ENCODE measurements at regions not wholly inside any gene's neighbourhood (a gene's known extent, or its start where the extent isn't known, plus 50 kb on each side); places are given as distances from the start of the nearest gene placed in this dataset.
"Not testable (repeated sequence)": the region's sequence is repeated elsewhere in the genome, so short reads cannot be mapped to it uniquely, and the experiment has no call there.

GRCh38 chr7:130946114-130946513, 212.1 kb upstream of the KLF14 start:
- no peak for DNase-seq (ENCODE audit: low spot score)

DNA sequence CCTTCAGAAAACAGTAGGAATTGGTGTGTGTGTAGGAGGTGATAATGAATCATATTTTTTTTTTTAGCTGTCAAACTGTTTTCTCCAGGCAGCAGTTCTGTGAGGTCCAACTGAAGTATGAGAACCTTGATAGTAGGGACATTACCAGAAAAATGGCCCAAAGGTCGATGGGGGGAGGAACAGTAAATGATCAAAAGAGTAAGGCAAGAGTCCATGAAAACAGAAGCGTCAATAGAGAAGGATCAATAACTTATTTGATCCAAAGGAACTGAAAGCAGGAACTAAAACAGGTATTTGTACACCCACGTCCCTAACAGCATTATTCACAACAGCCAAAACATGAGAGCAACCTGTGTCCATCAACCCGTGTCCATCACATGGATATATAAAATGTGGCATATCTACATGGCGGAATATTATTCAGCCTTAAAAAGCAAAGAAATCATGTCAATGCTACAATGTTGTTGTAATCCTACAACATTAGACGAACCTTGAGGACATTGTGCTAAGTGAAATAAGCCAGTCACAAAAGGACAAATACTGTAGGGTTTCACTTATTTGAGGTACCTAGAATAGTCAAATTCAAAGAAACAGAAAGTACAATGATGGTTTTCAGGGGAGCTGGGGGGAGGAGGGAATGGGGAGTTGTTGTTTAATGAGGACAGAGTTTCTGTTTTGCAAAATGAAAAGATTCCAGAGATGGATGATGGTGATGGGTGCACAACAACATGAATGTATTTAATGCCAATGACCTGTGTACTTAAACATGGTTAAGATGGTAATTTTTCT, 214.0 kb upstream of the KLF14 start:
- no peak for DNase-seq (ENCODE audit: low spot score)

DNA sequence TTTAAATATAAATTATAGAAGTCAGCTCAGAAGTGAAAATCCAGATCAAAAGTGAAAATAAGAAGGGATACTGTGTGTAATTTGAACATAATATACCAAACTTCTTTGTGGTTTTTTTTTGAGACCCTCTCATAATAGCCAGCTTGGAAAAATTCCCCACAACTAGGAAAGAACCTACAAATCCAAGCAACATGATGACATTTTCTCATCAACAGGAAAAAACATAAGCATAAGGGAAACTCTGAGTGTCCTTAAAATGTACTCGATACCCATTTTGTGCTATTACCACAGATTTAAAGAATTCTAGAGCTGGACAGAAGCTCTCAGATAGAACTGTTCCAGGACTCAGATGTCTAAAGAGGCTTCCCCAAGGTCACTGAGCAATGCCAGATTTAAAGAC, 214.8 kb upstream of the KLF14 start:
- DNase-seq (ENCODE audit: low spot score): no peak

- no peak for DNase-seq (ENCODE audit: low spot score)
Measured at GRCh38 chr7:130949550-130949949, 215.5 kb upstream of the KLF14 start.

DNA sequence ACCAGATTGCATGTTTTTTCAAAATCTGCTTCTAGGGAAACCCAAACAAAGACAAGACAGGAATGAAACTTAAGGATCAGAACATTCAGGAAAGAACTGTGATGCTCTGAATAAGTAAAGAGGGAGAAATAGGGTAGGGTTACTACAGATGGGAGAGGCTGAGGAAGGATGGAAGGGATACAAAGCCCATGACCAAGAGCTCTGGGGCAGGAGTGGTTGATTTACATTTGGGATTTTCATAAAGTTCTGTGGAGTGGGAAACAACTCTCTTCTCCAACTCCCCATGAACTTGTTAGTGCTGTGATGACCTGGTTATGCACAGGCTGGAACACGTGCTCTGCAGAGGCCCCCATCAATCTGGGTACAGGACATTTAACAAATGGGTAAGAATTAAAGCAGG, 216.0 kb upstream of the KLF14 start:
- no peak for DNase-seq (ENCODE audit: low spot score)

- DNase-seq (ENCODE audit: low spot score): no peak
Measured at GRCh38 chr7:130950741-130951140, 216.7 kb upstream of the KLF14 start.

DNA sequence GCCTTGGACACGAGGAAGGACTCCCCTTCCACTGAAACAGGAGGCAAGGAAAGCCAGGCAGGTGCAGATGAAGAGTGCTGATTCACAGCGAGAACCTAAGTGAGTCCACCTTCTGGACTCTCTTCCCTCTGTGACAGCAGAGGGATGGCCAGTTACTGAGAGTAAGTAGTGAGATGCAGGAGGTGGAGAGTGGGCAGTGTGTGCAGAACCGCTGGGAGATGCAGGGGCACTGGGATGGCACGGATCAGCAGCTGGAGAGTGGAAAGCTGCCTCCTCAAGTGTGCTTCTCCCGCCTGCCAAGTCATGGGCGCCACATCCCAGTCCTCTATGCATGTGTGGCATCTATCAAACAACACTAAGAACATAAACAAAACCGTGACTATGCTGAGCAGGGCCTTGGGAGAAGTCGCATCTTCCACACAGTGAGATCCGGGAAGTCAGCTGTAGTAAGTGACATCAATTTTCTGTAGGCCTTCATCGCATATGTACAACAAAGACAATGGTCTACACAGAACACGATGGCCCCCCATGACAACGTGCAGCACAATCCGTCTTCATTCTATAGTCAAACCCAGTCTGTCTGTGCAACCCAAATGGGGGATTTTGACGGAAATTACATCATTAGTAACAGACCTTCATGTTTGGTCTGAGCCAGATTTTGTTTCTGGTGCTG, 217.4 kb upstream of the KLF14 start:
- no peak for DNase-seq (ENCODE audit: low spot score)

DNA sequence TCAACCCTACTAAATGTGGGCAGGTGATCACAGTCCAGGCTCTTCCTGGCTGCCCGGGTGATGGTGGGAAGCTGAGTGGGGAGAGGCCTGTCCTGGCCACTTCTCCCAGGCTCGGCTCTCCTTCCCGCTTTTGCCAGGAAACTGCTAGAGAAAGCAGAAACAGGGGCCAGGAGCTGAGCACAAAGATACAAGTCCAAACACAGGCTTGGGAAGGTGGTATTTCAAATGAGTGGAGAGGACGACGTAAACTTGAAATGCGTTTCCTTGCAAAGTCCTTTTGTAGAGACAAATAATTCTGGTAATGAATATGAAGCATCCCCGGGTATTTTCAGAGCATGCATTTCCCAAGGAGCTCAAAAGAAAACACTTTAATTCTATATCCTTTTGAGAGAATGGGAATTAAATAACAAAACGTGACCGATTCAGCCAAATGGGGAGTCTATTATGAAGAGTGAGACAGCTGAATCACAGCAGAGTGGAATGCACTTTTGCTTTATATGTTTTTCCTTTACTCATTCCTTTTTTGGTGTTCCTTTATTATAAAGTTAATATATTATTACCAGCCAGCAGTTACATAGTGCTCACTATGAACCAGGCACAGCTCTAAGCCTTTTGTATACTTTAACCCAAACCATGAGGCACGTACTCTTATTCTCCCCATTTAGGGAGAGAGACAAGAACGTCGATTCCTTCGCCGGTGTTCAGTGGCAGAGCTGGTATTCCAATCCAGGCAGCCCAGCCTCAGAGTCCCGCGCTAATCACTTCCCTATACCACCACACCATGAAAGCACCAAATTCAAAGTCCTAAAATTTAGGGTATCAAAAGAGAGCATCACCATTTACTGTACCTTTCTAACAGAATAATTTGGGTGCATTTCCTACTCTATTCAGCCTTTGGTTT, 218.2 kb upstream of the KLF14 start:
- DNase-seq (ENCODE audit: low spot score): no peak

- no peak for DNase-seq (ENCODE audit: low spot score)
Measured at GRCh38 chr7:130953196-130953595, 219.2 kb upstream of the KLF14 start.

DNA sequence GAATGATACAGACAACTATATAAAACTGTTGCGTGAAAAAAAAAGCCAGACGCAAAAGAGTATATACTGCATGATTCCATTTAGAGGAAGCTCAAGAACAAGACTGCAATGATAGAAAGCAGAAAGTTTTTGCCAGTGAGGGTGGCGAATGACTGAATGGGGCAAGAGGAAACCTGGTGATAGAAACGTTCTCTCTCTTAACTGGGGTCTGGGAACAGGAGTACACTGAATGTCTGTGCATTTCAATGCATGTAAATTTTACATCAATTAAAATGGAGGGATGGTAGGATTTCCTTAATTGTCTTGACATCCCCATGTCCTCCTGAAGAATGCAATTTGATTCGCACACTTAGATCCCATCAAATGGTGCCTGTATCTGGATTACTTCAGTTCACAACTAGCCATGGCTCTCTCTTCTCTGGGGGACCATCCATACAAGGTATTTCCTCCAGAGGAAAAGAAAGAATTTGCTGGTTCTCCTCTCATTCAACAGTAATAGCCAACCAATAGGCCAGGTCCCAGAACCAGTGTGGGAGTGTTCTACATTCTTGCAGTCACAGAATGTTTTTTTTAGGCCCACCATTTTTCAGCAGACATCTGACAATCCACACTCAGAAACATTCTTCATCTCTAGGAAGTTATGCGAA, 221.0 kb upstream of the KLF14 start:
- DNase-seq (ENCODE audit: low spot score): no peak

DNA sequence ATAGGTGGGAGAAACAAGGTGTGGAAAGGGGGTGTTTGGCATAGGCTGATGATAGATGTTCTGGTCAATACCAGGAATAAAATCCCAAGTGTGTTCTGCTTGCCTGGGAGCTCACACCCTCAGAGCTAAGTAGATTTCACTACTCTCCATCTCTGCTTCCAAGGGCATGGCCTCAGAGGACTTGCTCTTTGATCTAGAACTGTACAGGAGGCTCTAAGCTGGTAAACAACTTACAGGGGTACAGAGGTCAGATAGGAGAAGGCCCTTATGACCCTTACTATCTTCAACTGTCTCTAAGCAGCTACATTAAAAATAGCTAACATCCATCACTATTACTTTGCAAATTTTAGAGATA, 221.5 kb upstream of the KLF14 start:
- no peak for DNase-seq (ENCODE audit: low spot score)

GRCh38 chr7:130956417-130957136, 222.6 kb upstream of the KLF14 start:
- DNase-seq (ENCODE audit: low spot score): no peak

- DNase-seq (ENCODE audit: low spot score): no peak
Measured at GRCh38 chr7:130957137-130957513, 223.1 kb upstream of the KLF14 start.

DNA sequence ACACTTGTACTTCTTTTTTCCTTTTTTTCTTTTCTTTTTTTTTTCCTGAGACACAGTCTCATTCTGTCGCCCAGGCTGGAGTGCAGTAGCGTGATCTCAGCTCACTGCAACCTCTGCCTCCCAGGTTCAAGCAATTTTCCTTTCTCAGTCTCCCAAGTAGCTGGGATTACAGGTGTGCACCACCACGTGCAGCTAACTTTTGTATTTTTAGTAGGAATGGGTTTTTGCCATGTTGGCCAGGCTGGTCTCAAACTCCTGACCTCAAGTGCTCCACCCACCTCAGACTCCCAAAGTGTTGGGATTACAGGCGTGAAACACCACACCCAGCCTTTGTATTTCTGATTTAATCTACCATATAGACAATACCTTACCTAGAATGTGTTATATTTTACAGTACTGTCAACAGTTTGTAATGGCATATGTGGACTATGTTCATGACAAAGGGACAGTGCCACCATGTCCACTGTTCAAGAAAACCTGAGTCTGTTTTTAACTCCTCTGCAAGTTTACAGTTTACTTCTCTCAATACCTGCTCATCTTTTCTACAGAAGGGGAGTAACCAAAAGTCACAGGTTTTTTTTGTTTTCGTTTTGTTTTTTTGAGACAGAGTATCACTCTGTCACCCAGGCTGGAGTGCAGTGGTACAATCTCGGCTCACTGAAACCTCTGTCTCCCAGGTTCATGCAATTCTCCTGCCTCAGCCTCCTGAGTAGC, 223.9 kb upstream of the KLF14 start:
- DNase-seq (ENCODE audit: low spot score): not testable (repeated sequence)

DNA sequence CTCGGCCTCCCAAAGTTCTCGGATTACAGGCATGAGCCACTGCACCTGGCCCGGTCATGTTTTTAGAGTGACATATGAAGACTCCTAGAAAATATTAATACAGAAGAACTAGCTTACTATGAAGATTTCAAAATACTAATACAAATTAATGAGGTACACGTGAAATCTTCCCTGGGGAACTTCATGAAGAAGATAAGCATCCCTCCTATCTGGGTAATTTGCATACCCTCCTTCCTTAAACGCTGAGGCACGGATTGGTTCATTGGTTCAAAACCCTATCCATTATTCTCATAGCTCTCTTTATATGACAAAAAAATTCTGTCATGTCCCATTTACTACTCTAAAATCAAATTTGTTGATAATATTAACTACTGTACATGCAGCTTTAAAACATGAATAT, 224.8 kb upstream of the KLF14 start:
- DNase-seq (ENCODE audit: low spot score): no peak

- DNase-seq (ENCODE audit: low spot score): no peak
Measured at GRCh38 chr7:130959743-130960207, 225.8 kb upstream of the KLF14 start.

- DNase-seq (ENCODE audit: low spot score): no peak
Measured at GRCh38 chr7:130960208-130960988, 226.4 kb upstream of the KLF14 start.

GRCh38 chr7:130961128-130961601, 227.2 kb upstream of the KLF14 start:
- DNase-seq (ENCODE audit: low spot score): no peak

- no peak for DNase-seq (ENCODE audit: low spot score)
Measured at GRCh38 chr7:130962109-130962508, 228.1 kb upstream of the KLF14 start.

DNA sequence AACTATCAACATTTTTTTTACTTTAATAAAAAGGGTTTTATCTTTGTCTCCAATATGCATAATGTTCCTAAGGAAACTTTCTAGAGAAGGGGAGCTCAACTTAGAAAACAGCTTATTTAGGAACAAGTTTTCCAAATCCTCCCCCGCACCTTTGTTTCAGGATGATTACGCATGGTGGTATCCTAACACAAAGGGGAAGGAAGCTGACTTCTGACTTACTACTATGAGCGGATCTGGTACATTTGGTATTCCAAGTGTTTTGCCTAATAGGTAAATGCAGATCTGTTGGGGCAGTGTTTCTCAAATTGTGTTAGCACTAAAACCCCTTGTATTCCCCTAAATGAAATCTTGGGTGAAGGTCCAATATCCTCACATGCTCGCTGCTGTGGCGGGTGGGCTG, 229.3 kb upstream of the KLF14 start:
- no peak for DNase-seq (ENCODE audit: low spot score)

All from mucosa of gallbladder (tissue), 1 donor.